K562 (cell line): ENCODE measurements at regions not wholly inside any gene's neighbourhood (a gene's known extent, or its start where the extent isn't known, plus 50 kb on each side); places are given as distances from the start of the nearest gene placed in this dataset.

Experiments used
- ATAC-seq: fragments of 200-7000 bp; cut with Tn5 transposase; 3 replicates; pipeline ENCODE4 v1.9.1; 2020; ENCODE audit warnings: moderate library complexity
- BruUV-seq: library from RNA; stranded (reverse); fragments of 400-500 nt; replicated peaks from 2 replicates; lab custom pipeline; 2021; lab: Mats Ljungman, UMichigan
- CTCF ChIA-PET: fragments of 300-600 bp; formaldehyde crosslinking; extraction: SDS; loops from one replicate; lab custom pipeline; 2021; ENCODE audit warnings: low intra/inter-chr PET ratio; lab: Yijun Ruan, JAX
- POLR2A ChIA-PET: fragments of 300-600, 350-650 bp; sonication (Branson Sonifier 250); formaldehyde crosslinking; extraction: SDS; loops from one replicate; lab custom pipeline; 2021; ENCODE audit warnings: antibody characterized with exemption, inconsistent platforms; lab: Yijun Ruan, JAX
- DNase-seq, 4 experiments: peaks; one replicate each; pipeline versions ENCODE4 v3.0.0 to v3.0.0-alpha.2; 2011 to 2018; ENCODE audit warnings: low spot score in 3 of 4, mixed read lengths in 3 of 4; ENCODE audit errors: extremely low read depth in 1 of 4
- FAIRE-seq: peaks from 2 replicates; lab custom pipeline; 2011; peaks lifted over from hg19 to GRCh38; lab: Jason Lieb, UNC
- H2AFZ ChIP-seq: 2 replicates; pipeline ENCODE4 v1.6.0; 2011; ENCODE audit warnings: low read depth, low read length, control low read depth, inconsistent platforms
- H3K27ac ChIP-seq: fragments of 200-600 bp; 3 replicates; pipeline ENCODE4 v1.8.0; 2011; ENCODE audit warnings: low read depth, mild to moderate bottlenecking, control low read depth, inconsistent platforms, low read length, moderate library complexity, mixed read lengths; ENCODE audit errors: extremely low read depth
- H3K27me3 ChIP-seq, 2 experiments: fragments of 300-600 bp in 1 of 2; 2 replicates in 1 of 2; 3 replicates in 1 of 2; pipeline versions ENCODE4 v1.6.0 to v1.8.0; 2011; ENCODE audit warnings: inconsistent platforms in 2 of 2, low read length in 2 of 2, mild to moderate bottlenecking in 1 of 2, mixed read lengths in 1 of 2, moderate library complexity in 1 of 2; ENCODE audit not compliant: control insufficient read depth in 2 of 2, insufficient read depth in 2 of 2
- H3K36me3 ChIP-seq: fragments of 300-600 bp; 3 replicates; pipeline ENCODE4 v1.8.0; 2011; ENCODE audit warnings: mild to moderate bottlenecking, low read length, inconsistent platforms; ENCODE audit not compliant: control insufficient read depth, insufficient read depth
- H3K4me1 ChIP-seq, 2 experiments: fragments of 200-600 bp in 1 of 2; replicated peaks in 1 of 2; 2 replicates in 1 of 2; 3 replicates in 1 of 2; pipeline versions ENCODE4 v1.5.1 to v1.8.0; 2011; ENCODE audit warnings: inconsistent platforms in 2 of 2, low read length in 2 of 2, mild to moderate bottlenecking in 1 of 2, mixed read lengths in 1 of 2, moderate library complexity in 1 of 2; ENCODE audit not compliant: control insufficient read depth in 2 of 2, insufficient read depth in 2 of 2
- H3K4me2 ChIP-seq: 2 replicates; pipeline ENCODE4 v1.6.1; 2011; ENCODE audit warnings: low read length, control low read depth, inconsistent platforms, mixed read lengths; ENCODE audit not compliant: insufficient read depth
- H3K4me3 ChIP-seq: fragments of 200-600 bp; sonication (generic), shearing (Covaris generic); 2 replicates; pipeline ENCODE4 v1.5.1; 2016; ENCODE audit warnings: control low read depth, inconsistent platforms
- H3K79me2 ChIP-seq: fragments of 200-600 bp; 3 replicates; pipeline ENCODE4 v1.8.0; 2011; ENCODE audit warnings: low read length, inconsistent platforms; ENCODE audit not compliant: control insufficient read depth, insufficient read depth
- H3K9ac ChIP-seq, 2 experiments: 2 replicates each; pipeline versions ENCODE4 v1.6.0 to v1.6.1; 2011; ENCODE audit warnings: low read depth in 2 of 2, low read length in 2 of 2, control low read depth in 1 of 2, inconsistent platforms in 1 of 2, mild to moderate bottlenecking in 1 of 2, mixed read lengths in 1 of 2; ENCODE audit not compliant: insufficient read depth in 1 of 2
- H3K9me1 ChIP-seq: one replicate; pipeline ENCODE4 v1.6.0; 2011; ENCODE audit warnings: inconsistent platforms, mild to moderate bottlenecking, low read length, moderate library complexity; ENCODE audit not compliant: control insufficient read depth, insufficient read depth
- H3K9me3 ChIP-seq: replicated peaks from 2 replicates; pipeline ENCODE4 v1.5.1; 2011; ENCODE audit warnings: low read depth, low read length, inconsistent platforms; ENCODE audit not compliant: control insufficient read depth, insufficient read depth
- H4K20me1 ChIP-seq: replicated peaks from 2 replicates; pipeline ENCODE4 v1.6.1; 2011; ENCODE audit warnings: low read length, inconsistent platforms, mixed read lengths; ENCODE audit not compliant: control insufficient read depth, insufficient read depth
- BRD4 ChIP-seq: fragments of 200-600 bp; sonication (generic); IDR thresholded peaks from 2 replicates; pipeline ENCODE4 v1.6.1; 2017; ENCODE audit warnings: inconsistent platforms
- C11orf30 ChIP-seq: fragments of 450-650 bp; IDR thresholded peaks from 2 replicates; pipeline ENCODE4 v1.6.1; 2016; ENCODE audit warnings: low read depth, mild to moderate bottlenecking
- DDX20 ChIP-seq: fragments of 450-650 bp; IDR thresholded peaks from 2 replicates; pipeline ENCODE4 v1.6.1; 2016; ENCODE audit warnings: missing genetic modification characterization, low read depth, mild to moderate bottlenecking, missing compliant biosample characterization, moderate library complexity
- ETV6 ChIP-seq, 3 experiments: fragments of 150-350 bp in 1 of 3; sonication (generic) in 1 of 3; formaldehyde crosslinking in 1 of 3; IDR thresholded peaks; 2 replicates each; pipeline versions ENCODE4 v1.6.1 to v1.8.0; 2014 to 2022; ENCODE audit warnings: borderline replicate concordance in 2 of 3, low read depth in 2 of 3, antibody characterized with exemption in 1 of 3, low read length in 1 of 3, mild to moderate bottlenecking in 1 of 3, missing genetic modification reagents in 1 of 3
- HNRNPK ChIP-seq: fragments of 200-400 bp; formaldehyde crosslinking; IDR thresholded peaks from one replicate; pipeline ENCODE4 v1.6.1; 2018; ENCODE audit warnings: mild to moderate bottlenecking, low read depth, low read length; ENCODE audit not compliant: poor library complexity, severe bottlenecking
- PPARD ChIP-seq: fragments of 250-450 bp; sonication (Bioruptor Pico); IDR thresholded peaks from 2 replicates; pipeline ENCODE4 v1.8.0; 2022; ENCODE audit warnings: inconsistent platforms, mild to moderate bottlenecking, moderate library complexity
- SMAD3 ChIP-seq: fragments of 450-650 bp; formaldehyde crosslinking; conservative IDR thresholded peaks from 2 replicates; pipeline ENCODE4 v1.4.0; 2020; ENCODE audit warnings: mild to moderate bottlenecking
- ZBTB7A ChIP-seq: IDR thresholded peaks from 2 replicates; pipeline ENCODE4 v1.6.1; 2011; ENCODE audit warnings: low read depth, mild to moderate bottlenecking, low read length, moderate library complexity, borderline replicate concordance; ENCODE audit not compliant: control insufficient read depth
- ZNF766 ChIP-seq: fragments of 200-800 bp; sonication (Bioruptor generic); conservative IDR thresholded peaks from 2 replicates; pipeline ENCODE4 v1.6.1; 2016; ENCODE audit warnings: missing genetic modification characterization, missing compliant biosample characterization
- WGBS: fragments of 100-300 bp; shearing (Covaris generic); methylation state at CpG from one replicate; pipeline ENCODE4 v1.1.6; 2016; ENCODE audit warnings: low coverage, mixed read lengths; ENCODE audit not compliant: insufficient coverage; ENCODE audit errors: missing lambda C conversion rate; 5-methylcytosine and 5-hydroxymethylcytosine counted together
- in situ Hi-C: fragments of 300-500 bp; cut with MboI; formaldehyde crosslinking; loops from 4 replicates; pipeline ENCODE4 v1.15.0; 2018; ENCODE audit warnings: inconsistent platforms, mixed read lengths
- intact Hi-C: fragments of 100-400 bp; cut with micrococcal nuclease; formaldehyde crosslinking; loops from 2 replicates; pipeline ENCODE4 v1.14.2; 2022
- TF ChIP-seq, protein P1 (sequence below): fragments of 450-650 bp; IDR thresholded peaks from 2 replicates; pipeline ENCODE4 v1.6.1; 2016; ENCODE audit warnings: borderline replicate concordance

DNA sequence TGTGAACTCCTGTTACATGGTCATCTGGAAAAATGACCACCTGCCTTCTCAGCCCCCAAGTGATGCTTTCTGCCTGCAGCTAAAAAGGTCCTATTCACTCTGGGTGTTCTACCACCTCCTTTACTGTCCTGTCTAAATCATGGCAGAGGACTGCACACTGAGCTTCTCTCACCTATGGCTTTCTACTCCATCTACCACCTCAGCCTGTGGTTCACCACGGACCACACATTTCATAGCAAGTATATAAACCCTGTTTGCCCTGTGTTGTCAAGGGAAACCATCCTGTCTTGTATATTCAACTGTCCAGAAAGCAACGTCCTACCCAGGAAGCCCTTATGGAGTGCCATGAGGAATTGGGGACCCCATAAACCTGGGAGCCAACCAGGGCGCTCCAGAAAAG is 167.4 kb upstream of the ITGA1 start:
- H4K20me1 ChIP-seq = no peaks in the 10 kb centered on the region
- no peaks in the 10 kb centered on the region for H3K27me3 ChIP-seq
- in situ Hi-C loops (no loop called here), intact Hi-C loops (no loop called here)
- no peak for ATAC-seq
- H3K36me3 ChIP-seq = no peaks in the 10 kb centered on the region
- 3% methylated on average over 3 of the region's 3 CpGs for WGBS
- H3K4me3 ChIP-seq = no peak overlapping the region
- no peak for FAIRE-seq
- no peak overlapping the region for H2AFZ ChIP-seq
- no peak overlapping the region for H3K9ac ChIP-seq
- no peaks in the 10 kb centered on the region for H3K4me1 ChIP-seq
- H3K27ac ChIP-seq = no peak overlapping the region
- H3K9me1 ChIP-seq = no peaks in the 10 kb centered on the region
- TF ChIP-seq C11orf30 (no peak), ZNF766 (CRISPR knock-in tag) (no peak), PPARD (CRISPR knock-in tag) (no peak), HNRNPK (no peak), DDX20 (tag) (no peak), ETV6 (IDR thresholded peaks at IDR 0.05; ENCODE audit: borderline replicate concordance in 1 of 2, low read depth in 2 of 2, low read length in 1 of 2) (no peak), ETV6 (CRISPR knock-in tag; IDR thresholded peaks at IDR 0.05; ENCODE audit: borderline replicate concordance) (no peak), ZBTB7A (no peak), BRD4 (no peak), SMAD3 (CRISPR knock-in tag) (no peak)
- TF ChIP-seq, protein P1, sequence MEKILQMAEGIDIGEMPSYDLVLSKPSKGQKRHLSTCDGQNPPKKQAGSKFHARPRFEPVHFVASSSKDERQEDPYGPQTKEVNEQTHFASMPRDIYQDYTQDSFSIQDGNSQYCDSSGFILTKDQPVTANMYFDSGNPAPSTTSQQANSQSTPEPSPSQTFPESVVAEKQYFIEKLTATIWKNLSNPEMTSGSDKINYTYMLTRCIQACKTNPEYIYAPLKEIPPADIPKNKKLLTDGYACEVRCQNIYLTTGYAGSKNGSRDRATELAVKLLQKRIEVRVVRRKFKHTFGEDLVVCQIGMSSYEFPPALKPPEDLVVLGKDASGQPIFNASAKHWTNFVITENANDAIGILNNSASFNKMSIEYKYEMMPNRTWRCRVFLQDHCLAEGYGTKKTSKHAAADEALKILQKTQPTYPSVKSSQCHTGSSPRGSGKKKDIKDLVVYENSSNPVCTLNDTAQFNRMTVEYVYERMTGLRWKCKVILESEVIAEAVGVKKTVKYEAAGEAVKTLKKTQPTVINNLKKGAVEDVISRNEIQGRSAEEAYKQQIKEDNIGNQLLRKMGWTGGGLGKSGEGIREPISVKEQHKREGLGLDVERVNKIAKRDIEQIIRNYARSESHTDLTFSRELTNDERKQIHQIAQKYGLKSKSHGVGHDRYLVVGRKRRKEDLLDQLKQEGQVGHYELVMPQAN = no peak
- CTCF ChIA-PET = no interaction called here
- no peaks in the 10 kb centered on the region for H3K9me3 ChIP-seq
- no peak for DNase-seq
- no TSS peak for BruUV-seq
- POLR2A ChIA-PET = no interaction called here
- H3K79me2 ChIP-seq = no peaks in the 10 kb centered on the region
- H3K4me2 ChIP-seq = no peak overlapping the region
